Prostate gland (tissue), 2 donors: ENCODE measurements at regions not wholly inside any gene's neighbourhood (a gene's known extent, or its start where the extent isn't known, plus 50 kb on each side); places are given as distances from the start of the nearest gene placed in this dataset.
"Not testable (repeated sequence)": the region's sequence is repeated elsewhere in the genome, so short reads cannot be mapped to it uniquely, and the experiment has no call there.

Experiments
- POLR2A ChIP-seq: fragments of 450-650 bp; IDR thresholded peaks from one replicate; pipeline ENCODE4 v1.6.1; 2016; ENCODE audit warnings: antibody characterized with exemption, mild to moderate bottlenecking
- POLR2AphosphoS5 ChIP-seq: sonication (generic); formaldehyde crosslinking; IDR thresholded peaks from one replicate; pipeline ENCODE4 v1.6.1; 2017; ENCODE audit warnings: antibody characterized with exemption
- TF ChIP-seq, protein P1 (sequence below), 4 experiments: fragments of 200-600 bp in 2 of 4; fragments of 450-650 bp in 2 of 4; sonication (generic) in 2 of 4; IDR thresholded peaks; 1 replicate in 3 of 4; 2 replicates in 1 of 4; pipeline ENCODE4 v1.5.1; 2016 to 2019; ENCODE audit warnings: antibody characterized with exemption in 4 of 4, mild to moderate bottlenecking in 2 of 4, moderate library complexity in 2 of 4

- TF ChIP-seq, protein P1, sequence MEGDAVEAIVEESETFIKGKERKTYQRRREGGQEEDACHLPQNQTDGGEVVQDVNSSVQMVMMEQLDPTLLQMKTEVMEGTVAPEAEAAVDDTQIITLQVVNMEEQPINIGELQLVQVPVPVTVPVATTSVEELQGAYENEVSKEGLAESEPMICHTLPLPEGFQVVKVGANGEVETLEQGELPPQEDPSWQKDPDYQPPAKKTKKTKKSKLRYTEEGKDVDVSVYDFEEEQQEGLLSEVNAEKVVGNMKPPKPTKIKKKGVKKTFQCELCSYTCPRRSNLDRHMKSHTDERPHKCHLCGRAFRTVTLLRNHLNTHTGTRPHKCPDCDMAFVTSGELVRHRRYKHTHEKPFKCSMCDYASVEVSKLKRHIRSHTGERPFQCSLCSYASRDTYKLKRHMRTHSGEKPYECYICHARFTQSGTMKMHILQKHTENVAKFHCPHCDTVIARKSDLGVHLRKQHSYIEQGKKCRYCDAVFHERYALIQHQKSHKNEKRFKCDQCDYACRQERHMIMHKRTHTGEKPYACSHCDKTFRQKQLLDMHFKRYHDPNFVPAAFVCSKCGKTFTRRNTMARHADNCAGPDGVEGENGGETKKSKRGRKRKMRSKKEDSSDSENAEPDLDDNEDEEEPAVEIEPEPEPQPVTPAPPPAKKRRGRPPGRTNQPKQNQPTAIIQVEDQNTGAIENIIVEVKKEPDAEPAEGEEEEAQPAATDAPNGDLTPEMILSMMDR (IDR thresholded peaks at IDR 0.05) = not testable (repeated sequence)
- not testable (repeated sequence) for TF ChIP-seq POLR2AphosphoS5, POLR2A
Measured at GRCh38 chr11:67878666-67879065, 125.2 kb downstream of the UNC93B1 start.
